ENCODE measurements at regions not wholly inside any gene's neighbourhood (a gene's known extent, or its start where the extent isn't known, plus 50 kb on each side); places are given as distances from the start of the nearest gene placed in this dataset.
"Not testable (repeated sequence)": the region's sequence is repeated elsewhere in the genome, so short reads cannot be mapped to it uniquely, and the experiment has no call there.

DNA sequence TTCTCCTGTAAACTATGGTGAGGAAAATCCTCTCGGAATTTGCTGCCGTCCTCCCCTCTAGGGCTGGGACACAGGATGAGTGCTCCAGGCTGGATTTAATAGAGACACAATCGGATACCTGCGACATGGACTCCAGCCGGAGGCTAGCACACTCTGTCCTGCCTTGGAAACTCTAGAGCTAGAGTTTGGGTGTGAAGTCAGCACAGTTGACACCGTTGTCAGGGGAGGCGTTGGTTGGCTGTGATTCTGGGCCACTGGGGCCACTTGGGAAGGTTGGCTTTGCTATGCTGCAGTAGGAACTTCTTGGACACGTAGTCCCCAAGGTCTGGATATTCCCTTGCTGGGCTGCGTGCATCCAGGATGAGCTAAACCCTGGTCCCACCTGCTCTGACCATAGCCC, 169.4 kb downstream of the NRN1 start:
- no peak for DNase-seq (ENCODE audit: low read depth)

DNA sequence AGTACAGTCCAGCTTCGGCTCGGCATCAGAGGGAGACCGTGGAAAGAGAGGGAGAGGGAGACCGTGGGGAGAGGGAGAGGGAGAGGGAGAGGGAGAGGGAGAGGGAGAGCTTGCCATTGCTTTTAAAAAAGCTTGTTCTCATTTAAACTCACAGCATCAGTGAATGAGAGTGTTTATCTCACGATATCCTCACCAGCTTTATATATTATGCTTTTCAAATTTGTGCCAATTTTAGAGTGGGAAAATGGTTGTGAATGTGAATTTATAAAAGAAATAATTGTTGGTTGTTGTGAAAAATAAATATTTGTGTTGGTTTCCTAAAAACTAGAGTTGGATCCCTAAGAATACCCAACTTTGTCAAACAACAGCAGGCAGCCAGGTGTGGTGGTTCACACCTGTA, 170.1 kb downstream of the NRN1 start:
- not testable (repeated sequence) for DNase-seq (ENCODE audit: low read depth)

DNA sequence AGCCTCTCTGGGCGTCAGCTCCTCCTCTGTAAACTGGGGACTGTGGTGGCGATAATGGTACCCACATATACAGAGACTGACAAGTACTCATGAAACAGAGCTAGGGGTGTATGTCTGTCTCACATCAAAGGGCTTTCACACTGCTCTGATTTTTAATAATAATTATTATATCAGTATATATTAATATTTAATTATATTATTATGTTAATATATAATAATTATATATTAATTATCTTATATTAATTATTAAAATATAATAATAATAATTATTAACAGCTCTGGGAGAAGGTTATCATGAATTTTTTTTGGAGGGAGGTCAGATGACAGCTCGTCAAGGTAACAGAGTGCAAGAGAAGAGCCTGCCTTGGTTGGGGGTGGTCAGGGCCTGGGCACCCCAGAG, 173.6 kb downstream of the NRN1 start:
- no peak for DNase-seq (ENCODE audit: low read depth)

DNA sequence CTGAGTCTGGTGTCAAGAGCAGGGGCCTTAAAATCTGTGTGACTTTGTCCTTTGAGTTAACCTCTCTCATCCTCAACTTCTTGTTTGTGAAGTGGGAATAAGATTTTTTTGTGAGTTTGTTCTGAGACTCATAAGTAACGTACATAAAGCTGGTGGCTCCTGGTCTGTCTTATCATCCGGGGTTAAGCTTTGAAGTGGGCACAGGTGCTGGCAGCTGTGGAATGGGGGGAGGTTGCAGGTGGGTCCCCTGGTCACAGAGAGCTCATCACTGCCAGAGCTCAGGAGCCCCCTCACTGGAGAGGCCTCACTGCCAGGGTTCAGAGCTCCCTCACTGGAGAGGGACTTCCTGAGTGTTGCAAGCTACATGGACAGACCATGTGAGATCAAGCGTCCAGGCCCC, 174.1 kb downstream of the NRN1 start:
- no peak for DNase-seq (ENCODE audit: low read depth)

DNA sequence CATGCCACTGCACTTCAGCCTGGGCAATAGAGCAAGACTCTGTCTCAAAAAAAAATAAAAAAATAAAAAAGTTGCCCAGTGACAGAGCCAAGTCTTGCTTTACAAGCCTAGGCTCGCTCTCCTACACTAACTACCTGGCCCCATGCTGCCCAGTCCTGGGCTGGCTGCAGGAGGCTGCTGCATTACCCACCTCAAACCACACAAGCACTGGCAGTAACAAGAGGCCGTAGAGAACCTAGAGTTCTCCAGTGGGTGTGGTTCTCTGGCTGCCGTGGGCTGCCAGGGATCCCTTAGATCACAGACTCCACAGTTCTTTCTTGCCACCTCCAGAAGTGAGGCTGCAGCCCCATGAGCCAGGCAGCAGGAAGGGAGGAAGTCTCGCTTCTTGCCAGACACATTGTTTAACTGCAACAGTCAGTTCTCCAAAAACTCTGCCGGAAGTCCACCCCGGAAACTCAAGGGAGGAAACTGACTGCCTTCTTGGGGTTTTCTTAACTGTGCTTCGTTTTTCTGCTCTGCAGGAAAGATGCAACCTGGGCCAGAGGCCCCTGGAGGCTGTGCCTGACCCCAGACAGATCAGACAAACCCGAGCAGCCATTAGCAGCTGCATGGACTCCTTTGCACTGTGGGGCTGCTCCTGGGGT, 175.4 kb downstream of the NRN1 start:
- peak; percentile 14 for DNase-seq (ENCODE audit: low read depth)

DNA sequence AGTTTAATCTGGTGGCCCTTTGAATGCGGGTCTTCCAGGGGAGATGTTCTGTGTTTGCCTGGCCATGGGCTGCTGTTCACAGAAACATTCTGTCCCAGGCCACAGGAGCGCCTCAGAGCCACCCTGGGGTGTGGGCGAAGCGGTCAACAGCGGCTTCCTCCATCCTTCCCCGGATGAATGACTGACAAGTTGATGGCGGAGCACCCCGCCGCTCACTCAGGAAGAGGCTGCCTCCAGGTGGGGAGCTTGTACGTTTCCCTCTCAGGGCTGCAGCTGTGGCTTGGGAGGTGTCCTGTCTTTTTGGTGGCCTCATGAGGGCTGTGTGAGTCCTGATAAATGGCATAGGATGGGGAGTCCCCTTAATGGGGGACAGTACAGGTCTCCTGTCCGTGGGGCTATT, 178.4 kb downstream of the NRN1 start:
- DNase-seq (ENCODE audit: low read depth), result no peak

DNA sequence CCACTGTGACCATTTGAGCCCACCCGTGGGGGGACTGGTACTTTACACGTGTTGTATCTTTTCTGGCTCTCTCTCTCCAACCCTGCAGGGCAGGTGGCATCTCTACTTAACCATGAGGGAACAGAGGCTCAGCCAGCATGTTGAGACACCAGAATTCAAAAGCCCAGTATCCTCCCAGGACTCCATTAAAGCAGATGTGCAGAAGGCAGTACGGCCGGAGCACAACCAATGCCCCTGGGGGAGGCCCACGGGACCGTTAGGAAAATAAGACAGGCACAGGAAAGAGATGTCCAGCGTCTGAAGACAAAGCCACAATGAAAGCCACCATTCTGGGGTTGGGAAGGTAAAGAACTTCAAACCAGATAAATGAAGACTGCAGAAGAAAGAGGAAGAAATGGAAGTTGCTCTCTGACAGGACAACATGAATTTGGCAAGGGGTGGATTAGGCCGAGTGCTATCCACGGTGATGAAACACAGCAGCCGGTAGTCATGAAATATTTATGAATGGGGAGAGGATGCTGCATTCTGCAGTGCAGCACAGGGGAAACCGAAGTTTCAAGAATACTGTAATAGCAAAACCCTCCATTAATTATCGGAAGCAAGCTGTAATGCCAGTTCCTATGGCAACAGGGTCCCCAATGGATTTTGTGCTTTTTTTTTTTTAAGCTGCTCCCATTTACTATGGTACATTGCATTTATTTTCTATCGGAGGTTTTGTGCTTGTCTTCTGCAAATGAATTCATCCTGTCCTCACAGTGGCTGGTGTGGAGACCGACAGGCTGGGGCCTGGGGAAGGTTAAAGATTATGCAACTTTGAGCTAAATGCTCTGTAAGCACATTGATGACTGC, 179.4 kb downstream of the NRN1 start:
- DNase-seq (ENCODE audit: low read depth), result no peak

DNA sequence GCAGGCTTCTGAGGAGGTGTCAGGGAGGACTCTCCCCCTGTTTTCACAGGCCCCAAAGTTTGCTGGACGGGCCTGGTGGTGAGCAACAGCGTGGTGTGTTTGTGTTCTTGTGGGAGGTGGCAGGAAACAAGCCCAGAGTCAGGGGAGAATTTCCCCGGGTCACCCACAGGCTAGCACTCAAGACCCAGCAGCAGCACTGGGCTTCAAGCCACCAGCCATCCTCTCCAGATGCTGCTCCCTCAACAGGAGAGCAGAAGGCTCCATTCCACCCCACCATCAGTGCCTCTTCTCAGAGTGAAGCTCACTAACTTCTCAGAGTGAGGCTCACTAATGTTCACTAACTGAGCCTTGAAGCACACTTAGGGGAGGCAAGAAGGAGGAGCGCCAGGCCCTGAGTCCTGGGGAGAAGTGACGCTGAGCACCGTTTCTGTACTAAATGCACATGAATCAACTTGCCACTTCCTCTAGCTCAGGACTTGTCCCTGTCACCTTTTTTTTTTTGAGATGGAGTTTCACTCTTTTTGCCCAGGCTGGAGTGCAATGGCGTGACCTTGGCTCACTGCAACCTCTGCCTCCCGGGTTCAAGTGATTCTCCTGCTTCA, 182.2 kb downstream of the NRN1 start:
- DNase-seq (ENCODE audit: low read depth), result not testable (repeated sequence)

All from activated gamma-delta T cell treated with anti-CD3 and anti-CD28 coated beads, Interleukin-2, amount 50 U/mL, for 16 hours (primary cell).